Breast epithelium (tissue), 3 donors: ENCODE measurements at regions not wholly inside any gene's neighbourhood (a gene's known extent, or its start where the extent isn't known, plus 50 kb on each side); places are given as distances from the start of the nearest gene placed in this dataset.
A peak's percentile ranks its signal among the peaks of the same experiment; 100 is the strongest.

Experiments
- CTCF ChIP-seq, 3 donors: fragments of 450-650 bp; IDR thresholded peaks; one replicate each; pipeline ENCODE4 v1.5.1; 2016 to 2017; ENCODE audit warnings: antibody characterized with exemption in 3 of 3, mild to moderate bottlenecking in 3 of 3, moderate library complexity in 3 of 3
- POLR2A ChIP-seq: fragments of 450-650 bp; IDR thresholded peaks from one replicate; pipeline ENCODE4 v1.6.1; 2016; ENCODE audit warnings: antibody characterized with exemption, mild to moderate bottlenecking, moderate library complexity
- POLR2AphosphoS5 ChIP-seq, 3 donors: sonication (generic); formaldehyde crosslinking; IDR thresholded peaks; one replicate each; pipeline ENCODE4 v1.6.1; 2017; ENCODE audit warnings: antibody characterized with exemption in 3 of 3

- no peak for TF ChIP-seq CTCF (IDR thresholded peaks at IDR 0.05)
- TF ChIP-seq POLR2AphosphoS5 (IDR thresholded peaks at IDR 0.05) = no peak
- TF ChIP-seq POLR2A = peak; percentile 8
These were observed 107.7 kb downstream of the HFE start for GRCh38 chr6:26194816-26195375.
